ENCODE measurements at regions not wholly inside any gene's neighbourhood (a gene's known extent, or its start where the extent isn't known, plus 50 kb on each side); places are given as distances from the start of the nearest gene placed in this dataset.

DNA sequence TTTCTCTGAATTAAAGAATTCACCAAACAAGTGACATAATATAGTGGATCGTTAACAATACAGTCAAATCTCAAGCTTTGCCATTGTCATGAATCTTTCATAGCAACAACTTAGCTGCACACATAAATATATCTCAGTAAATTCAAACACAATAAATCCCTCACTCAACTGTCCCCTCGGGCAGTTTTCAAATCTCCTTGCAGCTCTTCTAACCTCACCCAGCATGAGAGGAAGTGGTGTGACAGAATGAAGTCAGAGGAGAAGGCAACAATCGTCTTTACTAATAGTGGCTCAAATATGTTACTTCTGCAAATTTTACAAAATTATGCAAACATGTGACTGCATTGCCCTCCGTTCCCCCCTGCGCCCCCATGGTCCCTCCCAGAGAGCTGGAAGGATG, 148.2 kb downstream of the RAP2A start:
- no peaks in the 10 kb centered on the region for H3K36me3 ChIP-seq (ENCODE audit: control insufficient read depth, insufficient read depth, low read length)
- ATAC-seq (no peak), DNase-seq (ENCODE audit: low read depth, low spot score) (no peak)
- in situ Hi-C loops (cut with HindIII; ENCODE audit: low pct_unique_long_range_greater_than_20kb, low sequenced_read_pairs) (no loop called here), intact Hi-C loops (cut with micrococcal nuclease; ENCODE audit: unreplicated experiment) (no loop called here)
- POLR2A ChIA-PET: no interaction called here
- H3K27me3 ChIP-seq (ENCODE audit: control insufficient read depth, insufficient read depth, low read length): no peaks in the 10 kb centered on the region
- BruUV-seq (replicated peaks): no TSS peak
- TF ChIP-seq, protein P1, sequence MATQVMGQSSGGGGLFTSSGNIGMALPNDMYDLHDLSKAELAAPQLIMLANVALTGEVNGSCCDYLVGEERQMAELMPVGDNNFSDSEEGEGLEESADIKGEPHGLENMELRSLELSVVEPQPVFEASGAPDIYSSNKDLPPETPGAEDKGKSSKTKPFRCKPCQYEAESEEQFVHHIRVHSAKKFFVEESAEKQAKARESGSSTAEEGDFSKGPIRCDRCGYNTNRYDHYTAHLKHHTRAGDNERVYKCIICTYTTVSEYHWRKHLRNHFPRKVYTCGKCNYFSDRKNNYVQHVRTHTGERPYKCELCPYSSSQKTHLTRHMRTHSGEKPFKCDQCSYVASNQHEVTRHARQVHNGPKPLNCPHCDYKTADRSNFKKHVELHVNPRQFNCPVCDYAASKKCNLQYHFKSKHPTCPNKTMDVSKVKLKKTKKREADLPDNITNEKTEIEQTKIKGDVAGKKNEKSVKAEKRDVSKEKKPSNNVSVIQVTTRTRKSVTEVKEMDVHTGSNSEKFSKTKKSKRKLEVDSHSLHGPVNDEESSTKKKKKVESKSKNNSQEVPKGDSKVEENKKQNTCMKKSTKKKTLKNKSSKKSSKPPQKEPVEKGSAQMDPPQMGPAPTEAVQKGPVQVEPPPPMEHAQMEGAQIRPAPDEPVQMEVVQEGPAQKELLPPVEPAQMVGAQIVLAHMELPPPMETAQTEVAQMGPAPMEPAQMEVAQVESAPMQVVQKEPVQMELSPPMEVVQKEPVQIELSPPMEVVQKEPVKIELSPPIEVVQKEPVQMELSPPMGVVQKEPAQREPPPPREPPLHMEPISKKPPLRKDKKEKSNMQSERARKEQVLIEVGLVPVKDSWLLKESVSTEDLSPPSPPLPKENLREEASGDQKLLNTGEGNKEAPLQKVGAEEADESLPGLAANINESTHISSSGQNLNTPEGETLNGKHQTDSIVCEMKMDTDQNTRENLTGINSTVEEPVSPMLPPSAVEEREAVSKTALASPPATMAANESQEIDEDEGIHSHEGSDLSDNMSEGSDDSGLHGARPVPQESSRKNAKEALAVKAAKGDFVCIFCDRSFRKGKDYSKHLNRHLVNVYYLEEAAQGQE (IDR thresholded peaks at IDR 0.05; ENCODE audit: insufficient read depth in 1 of 2, low read depth in 2 of 2, low read length in 1 of 2): no peak
- no peak for TF ChIP-seq CTCF (IDR thresholded peaks at IDR 0.05)
- no peak for TF ChIP-seq POLR2AphosphoS5 (IDR thresholded peaks at IDR 0.05; ENCODE audit: low read depth, low read length)
- no peaks in the 10 kb centered on the region for H3K4me1 ChIP-seq (ENCODE audit: control insufficient read depth, insufficient read depth, low read length)
- H3K4me3 ChIP-seq (ENCODE audit: low read depth in 2 of 2, low read length in 2 of 2): no peak overlapping the region
- H3K9me3 ChIP-seq (ENCODE audit: control insufficient read depth, insufficient read depth, low read depth, low read length): no peaks in the 10 kb centered on the region
- CTCF ChIA-PET: no interaction called here
- H3K27ac ChIP-seq (ENCODE audit: low read length): no peak overlapping the region

GRCh38 chr13:97583907-97584497, 150.0 kb downstream of the RAP2A start:
- Histone ChIP-seq H3K4me3 (ENCODE audit: low read depth in 2 of 2, low read length in 2 of 2) (no peak overlapping the region), H3K9me3 (ENCODE audit: control insufficient read depth, insufficient read depth, low read depth, low read length) (no peaks in the 10 kb centered on the region), H3K27me3 (ENCODE audit: control insufficient read depth, insufficient read depth, low read length) (no peaks in the 10 kb centered on the region), H3K27ac (ENCODE audit: low read length) (no peak overlapping the region), H3K36me3 (ENCODE audit: control insufficient read depth, insufficient read depth, low read length) (no peaks in the 10 kb centered on the region), H3K4me1 (ENCODE audit: control insufficient read depth, insufficient read depth, low read length) (no peaks in the 10 kb centered on the region)
- no peak for TF ChIP-seq POLR2AphosphoS5 (IDR thresholded peaks at IDR 0.05; ENCODE audit: low read depth, low read length)
- no peak for TF ChIP-seq CTCF (IDR thresholded peaks at IDR 0.05)
- TF ChIP-seq TCF7L2 (IDR thresholded peaks at IDR 0.05; ENCODE audit: low read depth, low read length): no peak
- TF ChIP-seq, protein P1 (IDR thresholded peaks at IDR 0.05; ENCODE audit: insufficient read depth in 1 of 2, low read depth in 2 of 2, low read length in 1 of 2): no peak
- TF ChIP-seq SIN3A (IDR thresholded peaks at IDR 0.05; ENCODE audit: borderline replicate concordance, insufficient read depth, low read depth, low read length): no peak
- POLR2A ChIA-PET: no interaction called here
- DNase-seq (ENCODE audit: low read depth, low spot score) (no peak), ATAC-seq (no peak)
- BruUV-seq (replicated peaks): no TSS peak
- intact Hi-C loops (cut with micrococcal nuclease; ENCODE audit: unreplicated experiment) (no loop called here), in situ Hi-C loops (cut with HindIII; ENCODE audit: low pct_unique_long_range_greater_than_20kb, low sequenced_read_pairs) (no loop called here)
- CTCF ChIA-PET: no interaction called here
